G401.6 (cell line): ENCODE measurements at regions not wholly inside any gene's neighbourhood (a gene's known extent, or its start where the extent isn't known, plus 50 kb on each side); places are given as distances from the start of the nearest gene placed in this dataset.

Experiments
- FAIRE-seq: peaks from 2 replicates; lab custom pipeline; 2012; peaks lifted over from hg19 to GRCh38; lab: Jason Lieb, UNC

DNA sequence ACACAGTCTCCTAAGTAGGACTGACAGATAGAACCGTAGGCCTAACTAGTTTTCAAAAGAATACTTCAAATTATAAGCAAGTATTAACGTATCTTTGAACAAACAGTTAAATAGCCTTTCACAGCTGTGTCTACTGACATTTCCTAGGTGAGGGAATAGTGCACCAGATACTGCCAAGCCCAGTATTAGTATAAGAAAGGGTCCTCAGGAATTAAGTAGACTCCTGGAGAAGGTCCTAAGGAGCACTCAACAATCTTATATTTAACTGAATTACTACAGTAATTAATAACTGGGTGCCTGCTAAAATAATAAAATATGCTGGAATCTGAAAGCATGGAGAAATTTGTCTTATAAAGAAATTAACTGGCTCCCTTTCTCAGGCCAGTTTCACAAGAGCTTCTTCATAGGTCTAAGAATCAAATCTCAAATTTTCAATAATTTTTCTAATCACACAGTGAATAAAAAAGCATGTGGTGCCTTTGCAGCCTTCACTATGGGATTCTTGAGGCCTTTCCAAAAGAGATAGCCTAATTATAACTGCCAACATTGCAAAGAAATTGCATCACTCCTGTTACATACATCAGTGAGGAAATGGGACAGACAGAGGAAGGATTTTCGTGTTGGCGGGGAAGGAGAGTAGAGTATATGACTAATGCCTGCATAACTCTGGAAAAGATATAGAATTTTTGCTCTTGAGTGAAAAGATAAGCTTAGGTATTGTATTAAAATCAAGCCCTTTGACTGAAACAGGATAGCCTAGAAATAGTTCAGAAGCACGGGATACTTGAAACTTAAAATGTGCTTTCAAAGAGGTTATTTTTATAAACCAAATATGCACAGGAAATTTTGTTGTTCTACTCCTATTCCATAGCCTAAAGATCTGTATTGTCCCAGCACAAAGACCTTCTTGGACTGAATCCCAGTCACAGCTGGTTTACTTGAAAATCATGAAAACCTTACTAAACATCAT, 228.6 kb upstream of the STK17B start:
- no peak for FAIRE-seq

DNA sequence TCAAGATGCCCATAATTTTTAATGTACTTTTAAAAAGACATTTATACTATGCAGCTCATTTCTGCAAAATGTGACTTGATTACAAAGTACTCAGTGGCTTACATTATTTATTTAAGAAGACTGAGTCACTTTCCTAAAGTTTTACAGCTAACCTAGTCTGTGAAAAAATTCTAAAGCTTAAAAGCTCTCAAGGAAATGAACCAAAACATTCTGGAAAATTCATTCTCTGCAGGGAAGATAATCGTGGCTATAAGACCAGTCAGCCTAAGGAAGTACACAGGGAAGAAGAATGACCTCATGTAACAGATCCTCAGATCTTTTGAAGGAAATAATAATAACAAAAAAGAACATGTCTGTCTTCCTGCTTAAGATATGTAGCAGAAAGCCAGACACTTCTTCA, 232.1 kb upstream of the STK17B start:
- no peak for FAIRE-seq

DNA sequence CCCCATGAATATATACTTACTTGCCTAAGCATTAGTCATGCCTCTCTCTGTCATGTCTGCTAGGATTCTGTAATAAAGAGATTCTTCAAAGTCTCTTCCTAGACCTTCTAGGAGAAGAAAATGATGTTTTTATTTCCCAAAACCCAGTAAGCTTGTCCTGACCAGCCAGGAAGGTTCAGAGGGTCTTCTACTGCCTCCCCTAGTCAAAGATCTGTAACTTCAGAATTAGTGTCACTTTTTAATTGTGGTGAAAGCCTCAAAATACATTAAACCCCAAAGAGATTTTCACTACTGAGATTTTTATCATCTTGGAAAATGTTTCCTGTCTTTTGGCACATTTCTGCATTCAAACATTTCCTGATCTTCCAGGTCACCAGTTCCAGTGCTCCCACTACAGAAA, 232.9 kb upstream of the STK17B start:
- no peak for FAIRE-seq

DNA sequence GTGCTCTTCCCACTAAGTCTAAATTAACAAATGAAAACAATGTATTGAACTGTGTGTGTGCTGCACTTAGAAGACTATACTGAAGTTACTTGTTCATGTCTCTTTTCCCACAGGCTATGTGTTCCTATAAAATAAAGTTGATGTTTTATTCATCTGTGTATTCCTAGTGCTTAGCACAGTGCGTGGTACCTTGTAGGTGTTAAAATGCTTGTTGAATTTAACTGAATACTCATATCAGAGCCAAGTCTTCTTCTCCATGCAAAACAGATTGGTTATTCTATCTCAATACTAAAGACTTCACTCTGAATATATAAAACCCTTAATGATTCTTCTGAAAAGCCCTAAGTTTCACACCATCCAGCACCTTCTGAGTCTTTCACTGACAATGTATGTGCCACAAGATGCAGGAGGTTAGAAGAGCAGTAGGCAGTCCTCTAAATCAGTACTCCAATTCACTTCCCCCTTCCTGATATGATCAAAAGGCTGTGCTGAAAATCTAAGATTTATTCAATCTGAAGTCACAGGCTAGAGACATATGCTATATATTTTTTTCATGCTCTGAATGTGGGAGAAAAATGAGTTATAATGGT, 231.7 kb upstream of the CCDC150 start:
- FAIRE-seq = no peak

DNA sequence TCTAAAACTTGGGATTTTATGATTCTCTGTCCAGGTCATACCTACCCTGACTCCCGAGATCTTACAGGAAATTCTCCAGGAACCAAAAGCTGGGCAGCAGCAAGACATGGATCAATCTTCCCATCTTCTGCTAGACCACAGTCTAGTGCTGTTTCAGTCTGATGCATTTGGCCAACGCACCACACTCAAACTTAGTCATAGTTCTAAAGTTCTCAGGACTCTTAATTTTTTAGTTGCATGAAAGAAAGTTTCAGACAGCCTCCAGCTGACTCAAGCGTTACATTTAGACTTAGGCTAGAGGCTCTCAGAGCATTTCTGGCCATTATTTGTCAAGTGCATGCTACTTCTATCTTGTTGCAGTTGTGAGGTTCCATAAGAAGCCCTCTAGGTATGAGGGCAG, 230.1 kb upstream of the CCDC150 start:
- FAIRE-seq = no peak

DNA sequence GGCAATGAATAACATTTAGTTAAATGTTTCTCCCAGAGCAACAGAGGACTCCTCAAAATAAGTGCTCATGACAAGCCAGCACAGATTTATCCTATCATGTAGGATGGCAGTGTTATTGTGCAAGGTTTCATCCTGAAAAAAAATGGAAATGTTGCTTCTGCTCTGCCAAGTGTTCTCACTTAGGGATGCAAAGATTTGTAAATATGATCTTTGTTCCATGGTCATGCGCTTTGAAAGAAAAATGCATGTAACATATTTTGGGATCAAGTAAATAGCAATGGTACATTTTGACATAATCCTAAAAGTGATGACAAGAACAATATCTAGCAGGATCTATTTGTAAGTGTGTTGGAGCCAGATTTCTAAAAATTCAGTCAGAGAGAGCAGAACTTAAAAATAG, 229.5 kb upstream of the CCDC150 start:
- FAIRE-seq = no peak

DNA sequence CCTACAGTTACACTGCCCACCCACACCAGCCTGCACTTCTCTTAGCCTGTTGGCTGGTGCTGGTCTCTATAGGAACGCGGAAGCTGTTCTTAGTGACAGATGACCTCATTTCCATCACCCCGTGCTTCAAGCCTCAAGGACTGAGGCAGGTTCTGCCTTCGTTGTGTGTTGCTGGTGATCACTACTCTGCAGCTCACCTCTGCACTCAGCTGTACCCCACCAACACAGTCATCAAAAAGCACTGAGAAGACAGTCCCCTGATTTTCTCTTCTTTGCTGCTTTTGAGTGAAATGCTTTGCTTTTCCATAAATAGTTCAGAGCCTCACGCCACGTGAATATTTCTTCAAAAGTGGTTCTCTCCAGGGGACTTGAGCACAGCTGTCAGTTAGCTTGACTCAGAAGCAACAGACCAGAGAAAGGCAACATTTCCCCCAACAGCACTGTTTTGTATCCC, 225.7 kb upstream of the CCDC150 start:
- no peak for FAIRE-seq

DNA sequence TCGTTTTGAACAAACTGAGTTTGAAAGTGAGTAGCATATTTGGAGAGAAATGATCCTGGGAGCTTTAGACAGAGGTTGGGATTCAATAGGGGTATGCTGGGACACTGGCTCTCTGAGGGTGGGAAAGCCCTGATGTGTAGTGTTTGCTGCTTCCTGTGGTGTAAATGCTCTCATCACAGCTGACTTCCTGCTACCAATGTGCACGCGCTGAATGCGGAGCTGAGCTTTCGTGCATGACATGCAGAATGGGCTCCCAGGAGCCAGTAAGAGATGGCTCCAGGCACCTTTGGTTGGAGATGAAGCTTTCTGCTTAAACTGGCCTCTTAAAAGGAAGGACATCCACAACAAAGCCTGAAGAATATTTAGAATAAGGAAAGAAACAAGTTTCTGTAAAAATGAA, 224.1 kb upstream of the CCDC150 start:
- FAIRE-seq = no peak

DNA sequence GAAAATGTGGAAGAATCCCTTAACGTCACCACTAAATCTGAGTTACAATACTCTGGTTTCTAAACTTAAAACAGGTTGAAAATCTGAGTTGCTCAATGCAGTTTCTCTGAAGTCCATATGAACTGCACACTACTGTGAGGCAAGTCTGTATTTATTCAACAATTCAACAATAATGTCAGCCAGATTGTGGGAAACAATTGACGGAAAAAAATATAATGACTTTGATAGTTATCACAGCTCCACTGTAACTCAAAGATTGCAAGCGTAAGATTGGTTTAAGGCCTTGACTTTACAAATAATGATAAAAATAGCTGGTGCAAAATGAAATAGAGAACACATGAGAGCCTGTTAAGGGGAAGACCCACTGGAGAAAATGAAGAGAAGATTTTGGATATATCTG, 219.4 kb upstream of the CCDC150 start:
- no peak for FAIRE-seq

DNA sequence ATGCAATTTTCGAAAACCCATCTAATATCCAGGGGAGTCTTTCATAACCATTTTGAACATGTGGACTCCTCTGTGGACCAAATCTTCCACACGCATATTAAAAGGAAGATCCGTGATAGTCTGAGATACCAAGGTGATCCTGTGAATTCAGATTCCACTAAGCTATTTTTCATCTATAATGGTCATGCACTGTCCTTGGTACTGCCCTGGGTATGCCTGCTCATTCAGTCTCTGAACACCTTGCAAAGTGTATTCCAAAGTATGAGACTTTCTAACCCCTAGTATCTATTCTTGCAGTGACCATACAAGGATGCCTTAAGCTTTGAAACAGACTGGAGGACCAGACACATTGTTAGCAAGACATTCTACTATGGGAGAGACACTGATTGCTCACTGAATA, 217.6 kb upstream of the CCDC150 start:
- no peak for FAIRE-seq

DNA sequence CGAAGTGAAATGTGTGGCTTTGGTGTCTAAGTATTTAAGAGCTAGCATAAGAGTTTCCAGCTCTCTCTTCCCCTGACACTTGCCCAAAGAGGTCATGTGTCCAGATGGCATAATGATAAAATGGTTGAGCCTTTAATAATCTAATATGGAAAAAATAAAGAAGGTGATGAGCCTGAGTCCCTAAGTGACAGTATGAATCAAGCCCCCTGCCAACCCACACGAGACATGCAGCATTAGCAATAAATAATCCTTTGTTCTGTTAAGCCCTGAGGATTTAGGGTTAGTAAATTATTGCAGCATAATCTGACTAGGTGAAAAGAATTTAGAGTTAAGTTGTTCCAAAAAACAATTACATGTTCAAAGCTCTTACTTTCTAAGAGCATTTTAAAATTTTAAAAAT, 217.2 kb upstream of the CCDC150 start:
- no peak for FAIRE-seq

DNA sequence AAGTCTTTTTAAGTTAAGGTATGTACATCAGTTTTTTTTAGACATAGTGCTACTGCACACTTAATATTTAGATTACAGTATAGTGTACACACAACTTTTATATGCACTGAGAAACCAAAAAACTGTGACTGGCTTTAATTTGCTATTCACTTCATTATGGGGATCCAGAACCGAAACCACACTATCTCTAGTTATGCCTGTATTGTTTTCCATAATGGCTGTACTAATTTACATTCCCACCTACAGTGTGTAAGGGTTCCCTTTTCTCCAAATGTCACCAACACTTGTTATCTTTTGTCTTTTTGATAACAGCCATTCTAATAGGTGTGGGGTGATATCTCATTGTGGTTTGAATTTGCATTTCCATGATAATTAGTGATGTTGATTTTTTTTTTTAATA, 213.4 kb upstream of the CCDC150 start:
- no peak for FAIRE-seq

DNA sequence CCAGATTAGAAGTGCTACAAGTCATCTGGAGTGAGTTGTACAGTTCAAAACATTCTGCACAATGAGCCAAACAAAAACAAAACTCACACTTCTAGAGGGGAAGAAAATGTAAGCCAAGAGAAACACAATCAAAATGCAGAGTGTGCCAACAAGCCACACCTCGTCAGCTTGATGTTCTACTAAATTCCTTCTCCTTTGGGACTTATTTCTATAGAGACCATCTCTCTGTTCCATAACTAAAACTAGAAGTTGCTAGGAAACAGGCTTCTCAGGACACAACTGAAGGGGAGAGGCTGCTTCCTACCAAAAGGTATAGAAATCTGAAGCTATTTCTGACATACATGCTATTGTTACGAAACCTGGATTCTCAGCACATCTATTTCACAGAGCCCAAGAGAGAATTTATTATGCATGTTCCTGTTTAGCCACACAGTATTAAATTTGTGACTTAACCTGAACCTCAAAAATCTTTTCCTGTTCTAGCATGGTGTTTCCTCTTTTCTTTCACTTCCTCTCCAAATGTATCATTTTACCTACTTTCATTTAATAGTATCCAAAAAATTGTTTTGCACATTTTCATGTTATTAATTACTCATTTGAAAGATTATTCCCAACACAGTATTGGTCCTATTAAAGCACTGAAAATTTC, 211.4 kb upstream of the CCDC150 start:
- no peak for FAIRE-seq

DNA sequence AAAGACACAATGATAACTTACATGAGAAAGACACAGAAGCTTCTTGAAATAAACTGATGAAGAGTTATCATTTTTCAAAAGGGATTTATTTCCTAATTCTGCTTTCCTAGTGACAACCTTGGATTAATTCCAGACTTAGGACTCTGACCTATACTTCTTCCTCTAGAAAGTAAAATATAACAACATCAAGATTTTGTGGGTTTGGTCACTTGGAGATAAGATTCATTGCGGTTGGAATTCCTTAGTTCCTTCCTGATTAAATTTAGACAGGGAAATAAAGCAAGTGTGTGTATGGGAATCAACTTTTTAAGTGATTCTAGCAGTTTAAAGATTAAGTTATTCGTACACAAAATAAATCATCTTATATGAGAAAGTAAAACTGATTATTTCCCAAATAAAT, 208.4 kb upstream of the CCDC150 start:
- FAIRE-seq = no peak

DNA sequence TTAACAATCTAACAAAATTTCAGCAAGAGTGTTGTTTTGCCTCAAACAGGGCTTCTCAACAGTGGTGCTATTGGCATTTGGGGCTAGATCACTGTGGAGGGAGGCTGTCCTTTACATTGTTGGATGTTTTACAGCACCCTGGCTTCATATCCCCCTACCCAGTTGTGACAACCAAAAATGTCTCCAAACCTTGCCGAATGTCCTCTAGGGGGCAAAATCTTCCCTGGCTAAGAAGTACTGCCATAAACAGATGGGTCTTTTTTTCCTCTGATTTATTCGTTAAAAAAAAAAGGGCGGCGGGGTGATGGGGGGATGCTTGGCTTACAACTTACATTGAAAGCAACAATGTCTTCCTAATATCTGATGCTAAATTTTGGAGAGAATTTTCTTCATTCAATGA, 207.6 kb upstream of the CCDC150 start:
- FAIRE-seq = no peak

DNA sequence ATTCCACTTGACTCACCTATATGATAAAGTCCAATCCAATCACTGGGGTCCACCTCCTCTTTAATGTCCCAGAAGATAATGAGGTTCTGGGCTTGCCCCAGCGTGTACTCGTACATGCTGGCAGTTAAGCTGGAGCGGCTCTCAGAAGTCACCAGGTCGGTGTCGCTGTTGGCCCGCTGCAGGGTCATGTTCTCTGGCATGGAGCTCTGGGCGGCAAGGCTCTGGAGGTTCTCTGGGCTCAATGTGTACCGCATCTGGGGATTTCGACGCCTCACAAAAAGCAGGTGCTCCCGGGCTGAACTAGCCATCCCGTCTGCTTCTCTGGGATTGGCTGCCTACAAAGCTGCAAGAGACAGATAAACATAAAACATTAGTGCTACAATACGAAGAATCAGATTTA, 206.4 kb upstream of the CCDC150 start:
- no peak for FAIRE-seq

DNA sequence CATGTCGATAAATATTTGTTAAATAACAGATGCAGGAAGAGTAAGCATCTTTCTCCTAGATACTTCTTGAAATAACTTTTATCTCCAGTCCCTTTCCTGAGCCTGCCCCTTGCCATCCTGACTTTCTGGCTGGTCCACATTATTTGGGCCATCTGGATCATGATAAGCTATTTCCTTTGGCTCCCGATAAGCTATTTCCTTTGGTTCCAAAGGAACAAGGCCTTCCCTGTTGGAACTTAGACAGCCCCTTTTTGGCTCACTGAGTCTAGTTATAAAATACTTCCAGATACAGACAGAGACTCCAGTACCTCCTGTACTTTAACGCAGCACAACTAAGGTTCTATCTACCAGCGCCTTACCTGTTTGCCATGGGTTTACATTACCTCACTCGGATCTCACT, 205.3 kb upstream of the CCDC150 start:
- no peak for FAIRE-seq

DNA sequence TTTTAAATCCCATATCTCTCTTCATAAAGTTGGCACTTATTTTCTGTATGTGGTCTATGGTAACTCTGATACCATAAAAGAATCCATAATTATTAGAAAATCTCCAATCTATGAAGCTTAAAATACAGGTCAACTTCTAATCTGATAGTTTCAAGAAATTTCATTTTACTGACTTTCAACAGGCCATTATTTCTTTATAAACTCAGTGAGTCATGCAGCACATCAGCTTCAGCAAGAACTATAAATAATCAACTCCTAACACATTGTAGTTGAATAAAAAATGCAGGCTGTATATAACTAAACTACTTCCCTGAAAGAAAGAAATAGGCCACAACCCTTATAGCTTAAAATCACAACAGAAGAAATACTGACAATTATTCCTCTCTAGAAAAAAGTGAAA, 204.3 kb upstream of the CCDC150 start:
- no peak for FAIRE-seq

DNA sequence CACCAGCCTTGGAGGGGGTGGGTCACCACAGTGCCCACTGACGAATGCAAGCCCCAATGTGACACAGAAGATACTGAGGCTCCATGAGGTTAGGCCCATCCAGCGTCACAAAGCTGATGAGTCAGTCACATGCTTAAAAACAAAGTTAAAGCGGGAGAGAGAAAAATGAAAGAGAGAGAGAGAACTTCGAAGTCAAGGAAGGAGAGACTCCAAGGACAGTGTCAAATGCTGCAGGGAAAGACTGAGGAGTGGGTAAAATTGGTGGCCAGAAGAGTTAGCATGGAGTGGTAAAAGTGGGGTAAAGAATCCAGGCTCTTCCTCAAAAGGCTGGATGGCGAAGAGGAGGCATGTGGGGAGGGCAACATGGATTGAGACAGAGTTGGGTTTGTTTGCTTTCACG, 201.9 kb upstream of the CCDC150 start:
- no peak for FAIRE-seq

DNA sequence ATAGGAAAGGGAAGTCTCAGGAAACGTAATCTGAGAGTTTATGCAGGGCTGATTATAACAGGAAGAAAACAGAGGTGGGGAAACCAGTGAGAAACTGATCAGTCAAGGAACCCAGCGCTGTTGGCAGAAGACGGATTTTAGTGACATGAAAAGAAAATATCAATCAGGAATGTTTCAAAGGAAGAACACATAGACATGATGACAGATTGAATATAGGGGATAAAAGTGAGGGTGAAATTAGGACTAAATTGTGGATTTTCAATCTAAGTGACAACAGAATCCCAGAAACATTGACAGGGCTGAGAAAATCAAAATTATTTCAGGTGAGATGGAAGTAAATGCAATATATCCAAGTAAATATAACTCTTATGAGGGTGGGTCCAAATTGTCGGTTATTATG, 199.8 kb upstream of the CCDC150 start:
- no peak for FAIRE-seq

DNA sequence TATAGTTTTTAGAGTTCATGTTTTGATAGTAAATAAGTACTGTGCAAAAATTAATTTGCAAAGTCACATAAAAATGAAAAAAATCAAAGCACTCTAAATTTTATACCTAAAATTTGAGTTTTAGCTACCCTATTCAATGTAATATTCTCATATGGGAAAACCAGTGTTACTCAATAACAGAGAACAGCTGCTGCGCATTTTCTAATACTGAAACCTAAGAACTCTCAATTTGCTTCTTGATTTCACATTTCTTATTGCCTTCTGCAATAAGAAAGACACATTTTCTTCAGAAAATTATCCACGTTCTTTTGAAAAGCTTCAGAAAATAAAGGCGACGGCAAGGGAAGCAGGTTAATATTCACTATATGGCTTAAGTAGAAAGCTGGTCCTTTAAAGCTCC, 199.1 kb upstream of the CCDC150 start:
- no peak for FAIRE-seq

DNA sequence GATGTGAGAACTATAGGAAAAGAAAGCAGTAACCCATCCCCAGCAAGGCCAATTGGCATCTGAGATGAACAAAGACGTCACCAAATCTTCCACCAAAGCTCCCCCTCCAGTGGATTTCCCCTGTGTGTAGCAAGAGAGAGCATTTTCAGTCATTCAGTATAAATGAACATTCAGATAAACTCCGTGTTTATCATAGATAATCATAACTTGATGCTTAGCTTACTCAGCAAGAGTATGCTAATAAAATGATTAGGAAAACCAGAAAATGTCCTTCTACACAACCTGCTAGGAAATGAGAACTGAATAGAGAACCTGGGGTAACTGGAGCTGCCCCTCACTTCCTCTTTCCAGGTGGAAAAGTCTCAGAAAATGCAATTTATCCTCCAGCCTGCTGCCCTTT, 198.0 kb upstream of the CCDC150 start:
- FAIRE-seq = no peak

DNA sequence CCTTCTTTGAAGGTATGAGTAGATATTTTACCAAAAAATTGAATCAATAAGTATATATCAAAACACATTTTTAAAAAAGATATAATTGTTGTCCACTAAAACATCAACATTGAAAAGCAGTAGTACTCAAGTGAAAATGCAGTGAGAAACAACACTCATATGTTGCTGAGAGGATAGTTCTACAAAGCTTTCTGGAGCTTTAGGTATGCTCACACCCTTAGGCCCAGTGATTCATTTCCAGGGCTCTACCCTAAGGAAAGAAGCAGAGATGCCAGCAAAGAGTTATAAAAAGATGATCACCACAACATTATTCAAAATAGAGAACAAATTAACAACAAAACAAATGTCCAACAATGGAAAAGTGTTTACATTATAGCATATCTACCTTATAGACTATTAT, 197.3 kb upstream of the CCDC150 start:
- FAIRE-seq = no peak

DNA sequence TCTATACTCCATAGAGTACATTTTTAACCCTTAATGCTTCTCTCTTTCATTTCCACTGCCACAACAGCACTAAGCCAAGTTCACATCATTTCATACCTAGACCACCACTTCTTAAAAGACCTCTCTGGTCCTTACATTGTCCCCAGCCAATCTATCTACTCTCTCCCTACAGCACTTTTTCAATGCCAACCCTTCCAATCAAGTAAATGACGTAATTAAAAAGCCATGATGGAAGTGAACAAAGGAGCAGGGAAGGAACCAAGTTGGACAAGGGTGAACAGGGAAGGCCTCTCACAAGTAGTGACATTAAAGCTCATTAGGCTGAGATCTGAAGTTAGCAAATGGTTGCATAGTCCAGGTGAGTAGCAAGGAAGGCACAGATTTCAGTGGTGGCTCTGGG, 195.1 kb upstream of the CCDC150 start:
- no peak for FAIRE-seq
